Stimulated activated CD4-positive, alpha-beta T cell treated with anti-CD3 and anti-CD28 coated beads, Interleukin-1b, Interleukin-23, amount 100 ng/mL, for 1 hour (primary cell): ENCODE measurements at regions not wholly inside any gene's neighbourhood (a gene's known extent, or its start where the extent isn't known, plus 50 kb on each side); places are given as distances from the start of the nearest gene placed in this dataset.

Source experiments
- DNase-seq, 2 donors: peaks; one replicate each; pipeline ENCODE4 v3.0.0-alpha.2; 2020; ENCODE audit warnings: low read depth in 2 of 2

- no peak for DNase-seq
These were observed 364.1 kb downstream of the GATA3 start for GRCh38 chr10:8418631-8419030.

- DNase-seq = no peak
These were observed 365.7 kb downstream of the GATA3 start for GRCh38 chr10:8420182-8420581.

DNA sequence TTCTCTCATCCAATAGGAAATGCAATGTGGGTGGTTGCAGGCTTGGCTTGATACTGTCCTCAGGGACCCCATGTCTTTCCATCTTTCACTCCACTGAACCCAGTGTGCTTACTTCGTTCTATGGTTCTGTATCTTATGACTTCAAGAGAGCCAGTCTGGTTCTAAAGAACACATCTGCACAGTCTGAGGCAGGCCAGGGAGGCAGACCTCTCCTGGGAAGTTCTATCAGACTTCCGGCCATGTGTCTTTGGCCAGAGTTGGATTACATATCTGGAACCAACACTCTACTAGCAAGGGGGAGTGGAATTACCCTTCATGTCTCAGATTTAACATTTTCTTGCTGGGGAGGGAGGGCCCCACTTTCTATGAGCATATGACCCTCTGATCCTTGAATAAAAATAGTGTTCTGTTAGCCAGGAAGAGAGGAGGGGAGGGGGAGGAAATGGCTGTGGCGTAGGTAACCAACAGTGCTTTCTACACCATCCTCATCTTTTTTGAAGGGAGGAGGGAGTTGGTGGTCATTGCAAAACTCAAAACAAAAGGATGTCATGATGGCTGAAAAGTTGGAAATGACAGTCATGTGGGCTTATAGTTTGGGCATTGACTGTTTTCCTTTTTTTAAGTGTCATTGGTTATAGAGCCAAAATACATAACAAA, 370.2 kb downstream of the GATA3 start:
- DNase-seq = no peak

GRCh38 chr10:8428654-8429053, 374.2 kb downstream of the GATA3 start:
- no peak for DNase-seq

GRCh38 chr10:8430321-8430720, 375.8 kb downstream of the GATA3 start:
- DNase-seq = no peak

- DNase-seq = no peak
These were observed 377.0 kb downstream of the GATA3 start for GRCh38 chr10:8431511-8431910.

GRCh38 chr10:8435186-8436055, 380.9 kb downstream of the GATA3 start:
- DNase-seq = no peak

DNA sequence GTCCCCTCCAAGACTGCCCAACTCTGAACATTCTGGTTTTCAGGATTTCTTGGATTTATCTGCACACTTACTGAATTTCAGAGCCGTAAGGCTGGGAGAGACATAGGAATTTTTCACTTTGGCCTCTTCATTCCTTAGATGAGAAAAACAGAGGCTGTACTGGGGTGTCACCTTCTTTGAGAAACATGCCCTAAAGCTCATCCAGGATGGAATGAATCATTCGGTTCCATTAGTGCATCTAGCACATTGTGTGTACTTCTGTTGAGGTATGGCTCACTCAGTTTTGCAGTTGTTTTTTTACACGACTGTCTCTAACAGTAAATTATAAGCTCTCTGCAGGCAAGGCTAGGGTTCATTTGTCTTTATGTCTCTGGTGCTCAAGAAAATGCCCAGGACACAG, 383.4 kb downstream of the GATA3 start:
- no peak for DNase-seq

- no peak for DNase-seq
These were observed 384.1 kb downstream of the GATA3 start for GRCh38 chr10:8438603-8439002.

GRCh38 chr10:8439040-8439439, 384.6 kb downstream of the GATA3 start:
- DNase-seq = no peak

- no peak for DNase-seq
These were observed 390.1 kb downstream of the GATA3 start for GRCh38 chr10:8444630-8445029.

DNA sequence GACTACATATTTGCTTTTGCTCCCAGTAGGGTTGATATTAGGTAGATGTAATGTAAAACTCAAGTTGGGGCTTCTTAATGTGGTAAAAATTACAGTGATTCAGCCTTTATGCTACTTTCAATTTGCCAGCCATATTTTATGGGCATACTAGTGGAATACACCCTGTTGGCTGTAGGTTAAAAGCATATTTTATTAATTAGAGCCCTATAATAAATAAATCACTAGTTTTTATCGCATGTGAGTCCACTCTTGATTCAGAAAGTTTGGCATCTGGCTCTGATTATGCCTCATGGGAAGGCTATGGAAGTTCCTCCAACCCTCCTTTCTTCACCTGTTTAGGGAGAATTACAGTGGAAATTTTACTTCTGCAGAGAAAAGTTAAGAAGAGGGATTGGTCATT, 390.9 kb downstream of the GATA3 start:
- no peak for DNase-seq

DNA sequence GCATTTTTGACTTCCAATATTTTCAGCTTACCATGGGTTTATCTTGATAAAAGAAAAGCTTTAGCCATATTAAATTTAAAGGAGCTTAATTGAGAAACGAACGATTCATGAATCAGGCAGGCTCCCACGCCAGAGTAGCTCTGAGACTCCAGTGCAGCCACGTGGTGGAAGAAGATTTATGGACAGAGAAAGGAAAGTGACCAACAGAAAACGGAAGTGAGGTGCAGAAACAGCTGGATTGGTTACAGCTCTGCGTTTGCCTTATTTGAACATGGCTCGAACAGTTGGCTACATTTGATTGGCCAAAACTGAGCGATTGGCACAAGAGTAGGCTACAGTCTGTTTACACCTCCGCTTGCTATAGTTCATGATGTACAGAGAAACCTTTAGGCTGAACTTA, 395.4 kb downstream of the GATA3 start:
- DNase-seq = no peak

- DNase-seq = no peak
These were observed 399.1 kb downstream of the GATA3 start for GRCh38 chr10:8453587-8453986.

DNA sequence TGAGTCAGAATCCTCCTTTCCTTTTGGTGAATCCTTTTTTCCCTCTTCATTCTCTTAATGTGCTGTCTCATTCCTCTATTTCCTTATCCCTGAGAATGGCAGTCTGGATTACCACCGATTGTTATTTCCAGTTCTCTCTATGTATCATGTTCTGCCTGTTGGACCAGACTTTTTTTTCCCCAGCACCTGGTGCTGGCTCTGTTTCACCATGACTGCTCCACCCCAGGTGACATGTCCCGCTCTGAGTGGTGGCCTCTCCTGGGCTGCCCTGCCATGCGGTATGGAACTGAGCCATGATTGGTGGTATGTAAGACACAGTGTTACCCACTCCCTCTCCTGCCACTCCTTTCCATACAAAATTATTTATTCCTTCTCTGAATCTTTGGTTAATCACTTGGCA, 399.9 kb downstream of the GATA3 start:
- DNase-seq = no peak

GRCh38 chr10:8455181-8455580, 400.7 kb downstream of the GATA3 start:
- DNase-seq = no peak

GRCh38 chr10:8456386-8456785, 401.9 kb downstream of the GATA3 start:
- DNase-seq = no peak

DNA sequence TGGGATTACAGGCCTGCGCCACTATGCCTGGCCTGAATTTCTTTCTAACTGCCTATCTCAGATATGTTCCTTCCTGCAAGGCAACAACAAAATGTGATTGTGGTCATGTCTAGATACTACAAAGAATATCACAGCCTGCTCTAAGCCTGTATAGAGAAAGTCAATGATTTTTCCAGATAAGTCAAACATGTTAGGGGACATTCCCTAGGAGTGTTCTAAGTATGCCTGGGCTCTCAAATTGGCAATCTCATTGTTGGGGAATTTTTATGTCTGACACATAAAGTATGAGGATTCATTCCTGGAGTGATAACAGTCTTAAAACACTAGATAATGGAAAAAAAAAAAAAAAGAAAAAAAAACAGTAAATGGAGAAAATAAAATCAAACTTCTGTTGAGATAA, 406.1 kb downstream of the GATA3 start:
- no peak for DNase-seq

DNA sequence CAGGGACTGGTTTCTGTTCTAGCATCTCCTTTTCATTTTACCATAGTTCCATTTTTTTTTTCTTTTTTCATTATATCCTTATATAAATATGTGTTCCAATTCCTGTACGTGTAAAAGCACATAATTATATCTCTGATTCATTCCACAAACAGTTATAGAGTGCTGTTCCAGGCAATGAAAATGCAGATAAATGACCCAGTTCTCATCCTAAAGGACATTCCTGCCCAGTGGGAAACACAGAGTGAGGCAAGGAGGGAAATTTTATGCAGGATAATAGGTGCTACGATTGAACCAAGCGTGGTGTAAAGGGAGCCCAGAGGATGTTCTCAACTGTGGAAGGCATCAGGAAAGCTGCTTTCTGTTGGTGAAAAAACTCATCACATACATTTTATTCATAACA, 408.1 kb downstream of the GATA3 start:
- DNase-seq = no peak

DNA sequence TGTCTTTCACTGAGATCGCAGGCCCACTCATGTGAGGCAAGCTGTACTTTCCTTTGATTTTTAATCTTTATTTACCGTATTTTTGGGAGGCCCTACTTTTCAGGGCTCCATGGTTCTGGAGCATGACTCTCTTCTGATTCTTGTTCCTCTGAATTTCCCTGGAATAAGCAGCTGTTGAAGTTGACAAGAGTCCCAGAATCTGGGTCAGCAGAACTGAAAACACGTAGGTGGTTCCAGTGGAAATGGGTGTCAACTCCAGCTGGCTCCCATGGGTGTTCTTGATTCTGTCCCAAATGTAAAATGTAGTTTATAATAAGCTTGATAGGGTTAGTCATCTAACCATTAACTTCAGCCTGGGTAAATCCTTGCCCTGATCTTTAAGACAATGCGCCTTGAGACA, 409.4 kb downstream of the GATA3 start:
- no peak for DNase-seq

- DNase-seq = no peak
These were observed 414.0 kb downstream of the GATA3 start for GRCh38 chr10:8468477-8468876.

DNA sequence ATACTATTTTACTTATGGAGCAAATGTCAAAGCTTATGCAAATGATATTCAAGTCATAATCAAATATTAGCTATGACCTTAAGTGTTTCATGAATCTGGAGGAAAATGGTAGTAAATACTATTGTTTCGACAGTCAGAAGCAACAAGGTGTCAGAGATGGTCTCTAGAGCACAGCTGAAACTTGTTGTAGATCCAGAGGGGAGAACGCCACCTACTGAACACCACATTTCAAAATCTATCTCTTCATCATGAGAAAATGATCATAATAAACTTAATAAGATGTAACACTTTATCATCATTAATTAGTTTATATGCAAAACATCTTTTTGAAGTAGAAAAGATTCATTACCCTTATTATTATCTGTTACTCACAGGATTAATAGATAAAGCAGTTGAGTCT, 418.7 kb downstream of the GATA3 start:
- DNase-seq = no peak

DNA sequence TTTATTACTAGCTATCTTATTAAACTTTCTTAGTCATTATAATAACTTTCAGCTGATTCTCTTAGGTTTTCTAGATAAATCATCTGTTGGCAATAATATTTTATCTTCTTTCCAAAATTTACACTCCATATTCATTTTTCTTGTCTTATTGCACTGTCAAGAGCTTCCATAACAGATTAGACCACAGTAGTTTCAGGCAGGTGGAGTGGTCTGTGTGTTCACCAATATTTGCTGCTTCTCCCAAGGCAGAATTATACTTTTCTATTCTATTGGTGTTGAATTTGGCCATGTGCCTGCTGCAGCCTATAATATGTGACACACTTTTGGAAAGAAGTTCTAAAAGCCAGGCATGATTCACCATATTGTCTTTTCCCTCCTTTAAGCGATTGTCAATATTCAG, 422.8 kb downstream of the GATA3 start:
- DNase-seq = no peak
